ENCODE measurements at regions not wholly inside any gene's neighbourhood (a gene's known extent, or its start where the extent isn't known, plus 50 kb on each side); places are given as distances from the start of the nearest gene placed in this dataset.

GRCh38 chr5:116806836-116807235, 232.2 kb upstream of the SEMA6A start:
- TF ChIP-seq POLR2A (IDR thresholded peaks at IDR 0.05) (no peak), POLR2AphosphoS5 (IDR thresholded peaks at IDR 0.05; ENCODE audit: insufficient read depth in 1 of 2, low read depth in 1 of 2) (no peak), CTCF (IDR thresholded peaks at IDR 0.05) (no peak)

All from vagina (tissue), 2 donors.